Spleen (tissue), 11 donors: ENCODE measurements at regions not wholly inside any gene's neighbourhood (a gene's known extent, or its start where the extent isn't known, plus 50 kb on each side); places are given as distances from the start of the nearest gene placed in this dataset.

ENCODE experiments used
- DNase-seq: peaks from one replicate; pipeline ENCODE4 v3.0.0-alpha.2; 2020
- H3K27ac ChIP-seq, 8 donors: fragments of 200-600 bp; sonication (generic) in 7 of 8; 1 replicate in 4 of 8; 2 replicates in 4 of 8; pipeline versions ENCODE4 v1.5.0 to v1.8.0; 2016 to 2021; ENCODE audit warnings: inconsistent platforms in 4 of 8, mild to moderate bottlenecking in 4 of 8, moderate library complexity in 1 of 8
- H3K27me3 ChIP-seq, 7 donors: fragments of 200-600 bp; sonication (generic) in 6 of 7; replicated peaks in 1 of 7; 1 replicate in 4 of 7; 2 replicates in 3 of 7; pipeline versions ENCODE4 v1.5.0 to v1.8.0; 2016 to 2021; ENCODE audit warnings: inconsistent platforms in 3 of 7, mild to moderate bottlenecking in 1 of 7
- H3K36me3 ChIP-seq, 6 donors: fragments of 200-600 bp; sonication (generic) in 5 of 6; 1 replicate in 4 of 6; 2 replicates in 2 of 6; pipeline versions ENCODE4 v1.5.0 to v1.8.0; 2016 to 2021; ENCODE audit warnings: inconsistent platforms in 2 of 6
- H3K4me1 ChIP-seq, 6 donors: fragments of 200-600 bp; sonication (generic) in 5 of 6; 1 replicate in 3 of 6; 2 replicates in 3 of 6; pipeline versions ENCODE4 v1.5.0 to v1.8.0; 2016 to 2021; ENCODE audit warnings: inconsistent platforms in 3 of 6
- H3K4me3 ChIP-seq, 8 donors: fragments of 200-600 bp; sonication (generic) in 7 of 8; 1 replicate in 4 of 8; 2 replicates in 4 of 8; pipeline versions ENCODE4 v1.5.0 to v1.8.0; 2016 to 2021; ENCODE audit warnings: inconsistent platforms in 4 of 8, mild to moderate bottlenecking in 4 of 8, moderate library complexity in 2 of 8
- H3K9me3 ChIP-seq, 8 donors: fragments of 200-600 bp; sonication (generic) in 7 of 8; 1 replicate in 4 of 8; 2 replicates in 4 of 8; pipeline versions ENCODE4 v1.5.0 to v1.8.0; 2016 to 2021; ENCODE audit warnings: inconsistent platforms in 4 of 8
- CTCF ChIP-seq, 11 experiments: fragments of 200-600 bp in 7 of 11; fragments of 450-650 bp in 4 of 11; sonication (generic) in 4 of 11; IDR thresholded peaks in 8 of 11; conservative IDR thresholded peaks in 3 of 11; 1 replicate in 7 of 11; 2 replicates in 4 of 11; pipeline versions ENCODE4 v1.4.0 to v1.8.0; 2016 to 2021; ENCODE audit warnings: antibody characterized with exemption in 11 of 11, inconsistent platforms in 4 of 11, mild to moderate bottlenecking in 1 of 11
- POLR2A ChIP-seq, 3 donors: fragments of 450-650 bp; IDR thresholded peaks; one replicate each; pipeline ENCODE4 v1.5.1; 2017; ENCODE audit warnings: antibody characterized with exemption in 3 of 3, mild to moderate bottlenecking in 1 of 3
- POLR2AphosphoS5 ChIP-seq, 3 donors: sonication (generic); formaldehyde crosslinking; IDR thresholded peaks; one replicate each; pipeline ENCODE4 v1.5.1; 2017; ENCODE audit warnings: antibody characterized with exemption in 3 of 3
- WGBS, 5 donors: extraction: QIAGEN DNeasy Blood & Tissue Kit in 3 of 5; methylation state at CpG; one replicate each; pipeline versions ENCODE4 v1.1.5 to v1.1.7; 2013 to 2018; 5-methylcytosine and 5-hydroxymethylcytosine counted together
- intact Hi-C: fragments of 100-400 bp; cut with DNase I; formaldehyde crosslinking; loops from one replicate; pipeline ENCODE4 v1.15.0; 2023; ENCODE audit warnings: low total_unique reads
- donor health status: healthy with polysubstance abuse.
- donor health status: DM: no; HTN: no; CAD: no; lungs with moderate emphysema.
- donor health status: DM: no; HTN: no; CAD: no.
- donor health status: Bipolar disorder and iron deficiency.
- donor health status: healthy.
- donor health status: DM: no; HTN: no; CAD: no.
- donor health status: DM: yes; HTN: yes; CAD: no.

DNA sequence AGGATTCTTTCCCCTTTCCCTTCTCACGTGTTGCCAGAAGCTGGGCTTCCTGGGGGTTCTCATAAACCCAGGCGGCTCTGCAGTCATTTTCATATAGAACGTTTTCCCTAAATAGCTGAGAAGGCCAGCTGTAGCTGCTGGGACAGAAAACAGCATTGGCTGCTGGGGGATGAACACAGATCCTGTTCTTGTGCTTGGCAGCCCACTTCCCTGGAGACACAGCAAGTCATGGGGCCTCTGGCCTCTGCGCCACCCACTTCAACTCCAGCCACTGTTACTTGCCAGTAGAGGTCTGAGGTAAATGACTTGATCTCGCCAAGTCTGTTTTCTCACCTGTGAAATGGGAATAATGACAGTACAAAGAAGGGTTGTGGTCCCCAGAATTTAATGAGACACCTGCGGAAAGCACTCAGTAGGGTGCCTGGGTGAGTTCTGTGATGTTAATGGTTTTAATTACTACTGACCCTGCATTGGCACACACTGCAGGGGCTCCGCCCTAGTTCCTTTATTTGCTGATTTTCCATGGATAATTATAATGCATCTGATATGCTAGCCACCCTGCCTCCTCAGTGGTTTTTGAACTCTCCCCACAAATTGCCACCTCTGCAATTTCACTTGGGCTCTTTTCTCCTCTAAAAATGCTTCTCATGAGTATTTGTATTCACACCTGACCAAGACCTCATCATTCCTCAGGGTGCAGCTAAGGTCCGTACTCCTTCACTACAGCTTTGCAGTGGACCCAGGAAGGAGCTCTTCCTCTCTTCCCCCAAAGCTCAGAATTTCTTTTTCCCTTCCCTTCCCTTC is 274.7 kb downstream of the RPLP1 start:
- no peaks in the 10 kb centered on the region for H3K36me3 ChIP-seq
- no peak overlapping the region for H3K4me3 ChIP-seq
- intact Hi-C loops: loop anchor here (10.0 kb wide), 1 partner anchor 367 kb away; the partner anchor contains the start of gene TLE3
- peaks cover 3 to 70% (median 51%) of the 10 kb centered on the region in 6 donors for H3K4me1 ChIP-seq
- DNase-seq: no peak
- WGBS, 5 donors: 80 to 89% (median 87%) methylated on average over 8 of the region's 8 CpGs
- H3K9me3 ChIP-seq: no peaks in the 10 kb centered on the region
- peaks cover 0 to 15% (median 0%) of the 10 kb centered on the region in 7 donors for H3K27me3 ChIP-seq
- H3K27ac ChIP-seq: peak overlapping the region in 6 of 8 donors; percentile 75 to 92 (median 90)
- TF ChIP-seq CTCF (IDR thresholded peaks at IDR 0.05 in 8 of 11, conservative IDR thresholded peaks at IDR 0.05 in 3 of 11) (no peak), POLR2A (IDR thresholded peaks at IDR 0.05) (no peak), POLR2AphosphoS5 (IDR thresholded peaks at IDR 0.05) (no peak)

- H3K27me3 ChIP-seq: peaks cover 0 to 7% (median 0%) of the 10 kb centered on the region in 7 donors
- DNase-seq: peak; percentile 83
- peaks cover 0 to 50% (median 33%) of the 10 kb centered on the region in 6 donors for H3K4me1 ChIP-seq
- H3K36me3 ChIP-seq: no peaks in the 10 kb centered on the region
- WGBS, 5 donors: 49 to 61% (median 54%) methylated on average over 9 of the region's 9 CpGs
- no peak overlapping the region for H3K4me3 ChIP-seq
- no peaks in the 10 kb centered on the region for H3K9me3 ChIP-seq
- H3K27ac ChIP-seq: peak overlapping the region in 2 of 8 donors; percentile 32 to 59
- TF ChIP-seq POLR2AphosphoS5 (IDR thresholded peaks at IDR 0.05) (no peak), POLR2A (IDR thresholded peaks at IDR 0.05) (no peak), CTCF (IDR thresholded peaks at IDR 0.05 in 8 of 11, conservative IDR thresholded peaks at IDR 0.05 in 3 of 11) (peak; percentile 67 to 90 (median 84))
- intact Hi-C loops: loop anchor here (10.0 kb wide), 1 partner anchor 366 kb away; the partner anchor contains the start of gene TLE3
Measured at GRCh38 chr15:69729167-69729748, 276.6 kb downstream of the RPLP1 start.

GRCh38 chr15:69730281-69731080 is 277.9 kb downstream of the RPLP1 start:
- H3K4me3 ChIP-seq: no peak overlapping the region
- intact Hi-C loops: loop anchor here (10.0 kb wide), 2 partner anchors 634 to 734 kb away; no protein-coding TSS in a partner anchor
- peaks cover 0 to 39% (median 21%) of the 10 kb centered on the region in 6 donors for H3K4me1 ChIP-seq
- H3K27me3 ChIP-seq: peaks cover 0 to 7% (median 0%) of the 10 kb centered on the region in 7 donors
- no peaks in the 10 kb centered on the region for H3K36me3 ChIP-seq
- 79 to 88% (median 85%) methylated on average over 13 of the region's 13 CpGs for WGBS, 5 donors
- DNase-seq: no peak
- H3K9me3 ChIP-seq: no peaks in the 10 kb centered on the region
- H3K27ac ChIP-seq: peak overlapping the region in 1 of 8 donors; percentile 8
- TF ChIP-seq POLR2AphosphoS5 (IDR thresholded peaks at IDR 0.05) (no peak), POLR2A (IDR thresholded peaks at IDR 0.05) (no peak), CTCF (IDR thresholded peaks at IDR 0.05 in 8 of 11, conservative IDR thresholded peaks at IDR 0.05 in 3 of 11) (no peak)
